Gastroesophageal sphincter (tissue), 4 donors: ENCODE measurements at regions not wholly inside any gene's neighbourhood (a gene's known extent, or its start where the extent isn't known, plus 50 kb on each side); places are given as distances from the start of the nearest gene placed in this dataset.
"Not testable (repeated sequence)": the region's sequence is repeated elsewhere in the genome, so short reads cannot be mapped to it uniquely, and the experiment has no call there.

Experiments used
- ATAC-seq: fragments of 150-250 bp; one replicate; pipeline ENCODE4 v1.9.1; 2016; ENCODE audit warnings: mild to moderate bottlenecking, moderate library complexity
- H3K27ac ChIP-seq, 4 donors: fragments of 200-600 bp; sonication (generic) in 3 of 4; 1 replicate in 3 of 4; 2 replicates in 1 of 4; pipeline ENCODE4 v1.5.1; 2016 to 2019
- H3K27me3 ChIP-seq: fragments of 200-600 bp; sonication (generic); one replicate; pipeline ENCODE4 v1.5.1; 2019
- H3K36me3 ChIP-seq, 2 donors: fragments of 200-600 bp; sonication (generic); one replicate each; pipeline ENCODE4 v1.5.1; 2019; ENCODE audit warnings: control low read depth in 1 of 2
- H3K4me1 ChIP-seq, 3 donors: fragments of 200-600 bp; sonication (generic); 1 replicate in 2 of 3; 2 replicates in 1 of 3; pipeline ENCODE4 v1.5.1; 2016 to 2019; ENCODE audit warnings: control low read depth in 2 of 3
- H3K4me3 ChIP-seq, 2 donors: fragments of 200-600 bp; sonication (generic); one replicate each; pipeline ENCODE4 v1.5.1; 2019; ENCODE audit warnings: mild to moderate bottlenecking in 1 of 2, moderate library complexity in 1 of 2
- H3K9me3 ChIP-seq, 3 donors: fragments of 200-600 bp; sonication (generic); one replicate each; pipeline ENCODE4 v1.5.1; 2017 to 2019; ENCODE audit warnings: control low read depth in 2 of 3
- EP300 ChIP-seq: sonication (generic); formaldehyde crosslinking; IDR thresholded peaks from one replicate; pipeline ENCODE4 v1.6.1; 2017; ENCODE audit warnings: antibody characterized with exemption, mild to moderate bottlenecking
- POLR2A ChIP-seq, 2 donors: fragments of 450-650 bp; IDR thresholded peaks; one replicate each; pipeline ENCODE4 v1.6.1; 2017; ENCODE audit warnings: antibody characterized with exemption in 2 of 2, mild to moderate bottlenecking in 2 of 2, moderate library complexity in 1 of 2
- POLR2AphosphoS5 ChIP-seq: sonication (generic); formaldehyde crosslinking; IDR thresholded peaks from one replicate; pipeline ENCODE4 v1.6.1; 2017; ENCODE audit warnings: antibody characterized with exemption
- WGBS, 2 donors: methylation state at CpG; one replicate each; pipeline ENCODE4 v1.1.5; 2018; ENCODE audit warnings: low coverage in 1 of 2; 5-methylcytosine and 5-hydroxymethylcytosine counted together
- TF ChIP-seq, protein P1 (sequence below), 4 experiments: fragments of 200-600 bp in 2 of 4; fragments of 450-650 bp in 2 of 4; sonication (generic) in 1 of 4; IDR thresholded peaks; one replicate each; pipeline ENCODE4 v1.5.1; 2017 to 2019; ENCODE audit warnings: antibody characterized with exemption in 4 of 4, mild to moderate bottlenecking in 2 of 4, moderate library complexity in 2 of 4

GRCh38 chr21:31517664-31518414 lies 141.7 kb upstream of the SOD1 start:
- no peaks in the 10 kb centered on the region for H3K4me1 ChIP-seq
- peaks cover 5% of the 10 kb centered on the region for H3K27me3 ChIP-seq
- no peaks in the 10 kb centered on the region for H3K36me3 ChIP-seq
- H3K27ac ChIP-seq, result no peak overlapping the region
- H3K4me3 ChIP-seq, result no peak overlapping the region
- ATAC-seq, result no peak
- 65 to 74% methylated on average over 6 to 8 of the region's 8 CpGs for WGBS, 2 donors
- no peaks in the 10 kb centered on the region for H3K9me3 ChIP-seq
- TF ChIP-seq EP300 (no peak), POLR2A (IDR thresholded peaks at IDR 0.05) (no peak), POLR2AphosphoS5 (no peak)
- TF ChIP-seq, protein P1, sequence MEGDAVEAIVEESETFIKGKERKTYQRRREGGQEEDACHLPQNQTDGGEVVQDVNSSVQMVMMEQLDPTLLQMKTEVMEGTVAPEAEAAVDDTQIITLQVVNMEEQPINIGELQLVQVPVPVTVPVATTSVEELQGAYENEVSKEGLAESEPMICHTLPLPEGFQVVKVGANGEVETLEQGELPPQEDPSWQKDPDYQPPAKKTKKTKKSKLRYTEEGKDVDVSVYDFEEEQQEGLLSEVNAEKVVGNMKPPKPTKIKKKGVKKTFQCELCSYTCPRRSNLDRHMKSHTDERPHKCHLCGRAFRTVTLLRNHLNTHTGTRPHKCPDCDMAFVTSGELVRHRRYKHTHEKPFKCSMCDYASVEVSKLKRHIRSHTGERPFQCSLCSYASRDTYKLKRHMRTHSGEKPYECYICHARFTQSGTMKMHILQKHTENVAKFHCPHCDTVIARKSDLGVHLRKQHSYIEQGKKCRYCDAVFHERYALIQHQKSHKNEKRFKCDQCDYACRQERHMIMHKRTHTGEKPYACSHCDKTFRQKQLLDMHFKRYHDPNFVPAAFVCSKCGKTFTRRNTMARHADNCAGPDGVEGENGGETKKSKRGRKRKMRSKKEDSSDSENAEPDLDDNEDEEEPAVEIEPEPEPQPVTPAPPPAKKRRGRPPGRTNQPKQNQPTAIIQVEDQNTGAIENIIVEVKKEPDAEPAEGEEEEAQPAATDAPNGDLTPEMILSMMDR (IDR thresholded peaks at IDR 0.05), result no peak

GRCh38 chr21:31515253-31515652 lies 144.2 kb upstream of the SOD1 start:
- Histone ChIP-seq H3K36me3 (no peaks in the 10 kb centered on the region), H3K9me3 (no peaks in the 10 kb centered on the region), H3K27me3 (peaks cover 5% of the 10 kb centered on the region), H3K4me1 (no peaks in the 10 kb centered on the region), H3K27ac (no peak overlapping the region), H3K4me3 (no peak overlapping the region)
- 80 to 89% methylated on average over 1 of the region's 2 CpGs for WGBS, 2 donors
- ATAC-seq, result no peak
- TF ChIP-seq POLR2AphosphoS5 (no peak), POLR2A (IDR thresholded peaks at IDR 0.05) (no peak), EP300 (no peak)
- TF ChIP-seq, protein P1 (IDR thresholded peaks at IDR 0.05), result no peak

DNA sequence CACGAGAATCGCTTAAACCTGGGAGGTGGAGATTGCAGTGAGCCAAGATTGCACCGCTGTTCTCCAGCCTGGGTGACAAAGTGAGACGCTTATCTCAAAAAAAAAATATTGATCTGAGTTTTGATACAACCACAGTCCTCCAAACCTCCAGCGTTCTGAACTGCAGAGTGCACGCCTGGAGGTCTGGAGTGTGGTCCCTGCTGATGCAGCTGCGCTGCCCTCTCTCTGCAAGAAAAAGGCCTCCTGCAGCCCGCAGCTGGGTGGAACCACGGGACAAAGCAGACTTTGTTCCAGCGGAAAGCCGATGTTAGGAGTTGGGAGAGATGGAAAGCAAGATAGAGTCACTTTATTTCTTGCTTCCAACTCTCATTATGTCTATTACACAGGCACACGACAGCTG lies 144.9 kb upstream of the SOD1 start:
- no peak for TF ChIP-seq POLR2AphosphoS5
- no peak for TF ChIP-seq POLR2A (IDR thresholded peaks at IDR 0.05)
- no peak for TF ChIP-seq EP300
- TF ChIP-seq, protein P1 (IDR thresholded peaks at IDR 0.05), result no peak
- no peak for ATAC-seq

DNA sequence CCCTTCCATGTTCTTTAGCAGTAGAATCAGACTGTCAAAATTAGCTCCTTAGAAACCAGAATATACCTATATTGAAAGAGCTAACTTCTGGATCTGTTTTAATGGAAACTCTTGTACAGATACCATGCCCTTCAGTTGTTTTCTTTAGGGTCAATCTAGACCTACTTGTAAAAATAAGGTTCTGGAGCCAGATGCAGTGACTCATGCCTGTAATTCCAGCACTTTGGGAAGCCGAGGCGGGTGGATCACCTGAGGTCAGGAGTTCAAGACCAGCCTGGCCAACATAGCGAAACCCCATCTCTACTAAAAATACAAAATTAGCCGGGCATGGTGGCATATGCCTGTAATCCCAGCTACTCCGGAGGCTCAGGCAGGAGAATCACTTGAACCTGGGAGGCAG lies 146.0 kb upstream of the SOD1 start:
- not testable (repeated sequence) for H3K9me3 ChIP-seq, H3K4me1 ChIP-seq, H3K4me3 ChIP-seq, H3K27ac ChIP-seq, H3K36me3 ChIP-seq, H3K27me3 ChIP-seq, ATAC-seq
- 100% methylated on average over 1 of the region's 5 CpGs; no CpG with 5 or more reads in 1 of the 2 donors for WGBS, 2 donors

More for the DNA sequence above, 144.9 kb upstream of the SOD1 start:
- no peaks in the 10 kb centered on the region for H3K36me3 ChIP-seq
- 76 to 77% methylated on average over 5 to 6 of the region's 12 CpGs for WGBS, 2 donors
- H3K4me3 ChIP-seq, result no peak overlapping the region
- no peaks in the 10 kb centered on the region for H3K9me3 ChIP-seq
- no peak overlapping the region for H3K27ac ChIP-seq
- H3K4me1 ChIP-seq, result no peaks in the 10 kb centered on the region
- peaks cover 5% of the 10 kb centered on the region for H3K27me3 ChIP-seq

GRCh38 chr21:31511999-31512398 lies 147.5 kb upstream of the SOD1 start:
- H3K4me3 ChIP-seq, H3K9me3 ChIP-seq, H3K36me3 ChIP-seq, ATAC-seq, H3K4me1 ChIP-seq, H3K27ac ChIP-seq, H3K27me3 ChIP-seq: not testable (repeated sequence)
- 77 to 89% methylated on average over 4 of the region's 4 CpGs for WGBS, 2 donors

- Histone ChIP-seq H3K27ac (no peak overlapping the region), H3K4me1 (no peaks in the 10 kb centered on the region), H3K27me3 (peaks cover 5% of the 10 kb centered on the region), H3K4me3 (no peak overlapping the region), H3K9me3 (no peaks in the 10 kb centered on the region), H3K36me3 (no peaks in the 10 kb centered on the region)
- 93 to 94% methylated on average over 5 to 7 of the region's 7 CpGs for WGBS, 2 donors
- TF ChIP-seq POLR2A (IDR thresholded peaks at IDR 0.05) (no peak), POLR2AphosphoS5 (no peak), EP300 (no peak)
- TF ChIP-seq, protein P1 (IDR thresholded peaks at IDR 0.05), result no peak
- no peak for ATAC-seq
Measured at GRCh38 chr21:31511258-31511657, 148.2 kb upstream of the SOD1 start.
